ENCODE measurements at regions not wholly inside any gene's neighbourhood (a gene's known extent, or its start where the extent isn't known, plus 50 kb on each side); places are given as distances from the start of the nearest gene placed in this dataset.
"Not testable (repeated sequence)": the region's sequence is repeated elsewhere in the genome, so short reads cannot be mapped to it uniquely, and the experiment has no call there.

DNA sequence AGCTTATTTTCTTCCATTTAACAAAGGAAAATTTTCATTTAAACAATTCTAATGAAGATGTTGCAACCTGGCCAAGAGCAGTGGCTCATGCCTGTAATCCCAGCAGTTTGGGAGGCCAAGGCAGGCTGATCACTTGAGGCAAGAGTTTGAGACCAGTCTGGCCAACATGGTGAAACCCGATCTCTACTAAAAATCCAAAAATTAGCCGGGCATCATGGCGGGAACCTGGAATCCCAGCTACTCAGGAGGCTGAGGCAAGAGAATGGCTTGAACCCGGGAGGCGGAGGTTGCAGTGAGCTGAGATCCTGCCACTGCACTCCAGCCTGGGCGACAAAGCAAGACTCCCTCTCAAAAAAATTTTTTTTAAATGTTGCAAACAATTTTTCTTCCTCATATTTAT, 4748.8 kb upstream of the OR11H1 start:
- CTCF ChIA-PET, result not testable (repeated sequence)

DNA sequence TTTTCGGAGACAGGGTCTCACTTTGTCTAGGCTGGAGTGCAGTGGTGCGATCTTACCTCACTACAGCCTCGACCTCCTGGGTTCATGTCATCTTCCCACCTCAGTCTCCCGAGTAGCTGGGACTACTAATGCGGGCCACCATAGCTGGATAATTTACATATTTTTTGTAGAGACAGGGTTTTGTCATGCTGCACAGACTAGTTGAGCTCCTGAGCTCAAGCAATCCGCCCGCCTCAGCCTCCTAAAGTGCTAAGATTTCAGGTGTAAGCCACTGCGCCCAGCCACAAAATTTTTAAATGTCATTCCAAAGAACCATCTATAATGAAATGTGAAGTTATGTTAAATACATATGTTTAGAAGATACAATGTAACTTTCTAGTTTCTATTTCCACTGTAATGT, 4747.7 kb upstream of the OR11H1 start:
- TF ChIP-seq GABPA (IDR thresholded peaks at IDR 0.05; ENCODE audit: low read depth) (no peak), RAD21 (IDR thresholded peaks at IDR 0.05; ENCODE audit: low read length) (no peak), POLR2AphosphoS5 (IDR thresholded peaks at IDR 0.05; ENCODE audit: low read depth, low read length) (no peak), GATA2 (CRISPR knock-in tag; IDR thresholded peaks at IDR 0.05) (no peak)
- TF ChIP-seq, protein P1, sequence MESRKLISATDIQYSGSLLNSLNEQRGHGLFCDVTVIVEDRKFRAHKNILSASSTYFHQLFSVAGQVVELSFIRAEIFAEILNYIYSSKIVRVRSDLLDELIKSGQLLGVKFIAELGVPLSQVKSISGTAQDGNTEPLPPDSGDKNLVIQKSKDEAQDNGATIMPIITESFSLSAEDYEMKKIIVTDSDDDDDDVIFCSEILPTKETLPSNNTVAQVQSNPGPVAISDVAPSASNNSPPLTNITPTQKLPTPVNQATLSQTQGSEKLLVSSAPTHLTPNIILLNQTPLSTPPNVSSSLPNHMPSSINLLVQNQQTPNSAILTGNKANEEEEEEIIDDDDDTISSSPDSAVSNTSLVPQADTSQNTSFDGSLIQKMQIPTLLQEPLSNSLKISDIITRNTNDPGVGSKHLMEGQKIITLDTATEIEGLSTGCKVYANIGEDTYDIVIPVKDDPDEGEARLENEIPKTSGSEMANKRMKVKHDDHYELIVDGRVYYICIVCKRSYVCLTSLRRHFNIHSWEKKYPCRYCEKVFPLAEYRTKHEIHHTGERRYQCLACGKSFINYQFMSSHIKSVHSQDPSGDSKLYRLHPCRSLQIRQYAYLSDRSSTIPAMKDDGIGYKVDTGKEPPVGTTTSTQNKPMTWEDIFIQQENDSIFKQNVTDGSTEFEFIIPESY (IDR thresholded peaks at IDR 0.05; ENCODE audit: borderline replicate concordance, low read depth), result no peak
- TF ChIP-seq, protein P2, sequence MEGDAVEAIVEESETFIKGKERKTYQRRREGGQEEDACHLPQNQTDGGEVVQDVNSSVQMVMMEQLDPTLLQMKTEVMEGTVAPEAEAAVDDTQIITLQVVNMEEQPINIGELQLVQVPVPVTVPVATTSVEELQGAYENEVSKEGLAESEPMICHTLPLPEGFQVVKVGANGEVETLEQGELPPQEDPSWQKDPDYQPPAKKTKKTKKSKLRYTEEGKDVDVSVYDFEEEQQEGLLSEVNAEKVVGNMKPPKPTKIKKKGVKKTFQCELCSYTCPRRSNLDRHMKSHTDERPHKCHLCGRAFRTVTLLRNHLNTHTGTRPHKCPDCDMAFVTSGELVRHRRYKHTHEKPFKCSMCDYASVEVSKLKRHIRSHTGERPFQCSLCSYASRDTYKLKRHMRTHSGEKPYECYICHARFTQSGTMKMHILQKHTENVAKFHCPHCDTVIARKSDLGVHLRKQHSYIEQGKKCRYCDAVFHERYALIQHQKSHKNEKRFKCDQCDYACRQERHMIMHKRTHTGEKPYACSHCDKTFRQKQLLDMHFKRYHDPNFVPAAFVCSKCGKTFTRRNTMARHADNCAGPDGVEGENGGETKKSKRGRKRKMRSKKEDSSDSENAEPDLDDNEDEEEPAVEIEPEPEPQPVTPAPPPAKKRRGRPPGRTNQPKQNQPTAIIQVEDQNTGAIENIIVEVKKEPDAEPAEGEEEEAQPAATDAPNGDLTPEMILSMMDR (IDR thresholded peaks at IDR 0.05), result no peak
- WGBS (ENCODE audit: low lambda C conversion rate), result 5% methylated on average over 8 of the region's 8 CpGs
- no peaks in the 10 kb centered on the region for H4K20me1 ChIP-seq (ENCODE audit: insufficient read depth)
- H3F3A ChIP-seq (replicated peaks; ENCODE audit: insufficient read depth), result no peaks in the 10 kb centered on the region
- H3K9me2 ChIP-seq, result peaks cover 3% of the 10 kb centered on the region; the same call in 1 of the 2 replicates
- no peak overlapping the region for H3K4me3 ChIP-seq (ENCODE audit: low read depth in 2 of 2, low read length in 1 of 2)
- peaks cover 7% of the 10 kb centered on the region; the same call in 1 of the 2 replicates for H3K9me3 ChIP-seq
- H3K36me3 ChIP-seq (replicated peaks in 1 of 2; ENCODE audit: control insufficient read depth in 1 of 2, insufficient read depth in 2 of 2, low read length in 1 of 2), result no peaks in the 10 kb centered on the region
- no peaks in the 10 kb centered on the region for H3K27me3 ChIP-seq (ENCODE audit: insufficient read depth)
- H3K27ac ChIP-seq (ENCODE audit: low read depth in 2 of 2, low read length in 1 of 2), result no peak overlapping the region
- ChIA-PET POLR2A (no interaction called here), CTCF (no interaction called here)
- H3K4me1 ChIP-seq (ENCODE audit: control insufficient read depth in 1 of 2, insufficient read depth in 2 of 2, low read depth in 1 of 2, low read length in 1 of 2), result no peaks in the 10 kb centered on the region
- no peak overlapping the region for H3K4me2 ChIP-seq
- no peak overlapping the region for H2AFZ ChIP-seq (ENCODE audit: low read depth)
- no peak overlapping the region for H3K9ac ChIP-seq
- no peaks in the 10 kb centered on the region for H3K79me2 ChIP-seq (ENCODE audit: insufficient read depth)
- no peak for DNase-seq

More for the DNA sequence above, 4748.8 kb upstream of the OR11H1 start:
- POLR2A ChIA-PET; H3K9me3 ChIP-seq; H3K36me3 ChIP-seq (replicated peaks in 1 of 2; ENCODE audit: control insufficient read depth in 1 of 2, insufficient read depth in 2 of 2, low read length in 1 of 2); H3F3A ChIP-seq (replicated peaks; ENCODE audit: insufficient read depth); H3K79me2 ChIP-seq (ENCODE audit: insufficient read depth); H4K20me1 ChIP-seq (ENCODE audit: insufficient read depth); H3K9me2 ChIP-seq; H3K4me1 ChIP-seq (ENCODE audit: control insufficient read depth in 1 of 2, insufficient read depth in 2 of 2, low read depth in 1 of 2, low read length in 1 of 2); DNase-seq; H3K4me3 ChIP-seq (ENCODE audit: low read depth in 2 of 2, low read length in 1 of 2); H3K27ac ChIP-seq (ENCODE audit: low read depth in 2 of 2, low read length in 1 of 2); H3K4me2 ChIP-seq; H3K9ac ChIP-seq; H3K27me3 ChIP-seq (ENCODE audit: insufficient read depth); H2AFZ ChIP-seq (ENCODE audit: low read depth): not testable (repeated sequence)
- 2% methylated on average over 6 of the region's 6 CpGs for WGBS (ENCODE audit: low lambda C conversion rate)

DNA sequence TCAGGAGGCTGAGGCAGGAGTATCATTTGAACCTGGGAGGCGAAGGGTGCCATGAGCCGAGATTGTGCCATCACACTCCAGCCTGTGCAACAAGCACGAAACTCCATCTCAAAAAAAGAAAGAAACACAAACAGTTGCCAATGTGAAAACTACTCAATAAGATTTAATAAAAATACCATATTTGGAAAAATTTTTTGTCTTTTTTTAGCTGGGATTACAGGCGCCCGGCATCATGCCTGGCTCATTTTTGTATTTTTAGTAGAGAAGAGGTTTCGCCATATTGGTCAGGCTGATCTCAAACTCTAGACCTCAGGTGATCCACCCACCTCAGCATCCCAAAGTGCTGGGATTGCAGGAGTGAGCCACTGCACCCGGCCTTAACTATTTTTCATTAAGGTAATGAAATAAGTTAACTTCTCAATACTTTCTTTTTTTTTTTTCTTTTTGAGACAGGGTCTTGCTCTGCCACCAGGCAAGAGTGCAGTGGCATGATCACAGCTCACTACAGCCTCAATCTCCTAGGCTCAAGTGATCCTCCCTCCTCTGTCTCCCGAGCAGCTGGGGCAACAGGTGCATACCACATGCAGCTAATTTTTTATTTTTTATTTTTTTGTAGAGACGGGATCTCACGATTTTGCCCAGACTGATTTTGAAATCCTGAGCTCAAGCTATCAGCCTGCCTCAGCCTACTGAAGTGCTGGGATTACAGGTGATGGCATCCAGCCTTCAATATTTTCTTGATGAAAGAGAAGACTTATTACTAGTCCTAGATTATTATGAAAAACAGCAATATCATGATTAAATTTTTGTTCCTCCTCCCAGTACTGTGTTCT, 4746.2 kb upstream of the OR11H1 start:
- no peaks in the 10 kb centered on the region for H3K27me3 ChIP-seq (ENCODE audit: insufficient read depth)
- DNase-seq, result no peak
- H3K9me2 ChIP-seq, result peaks cover 3% of the 10 kb centered on the region; the same call in 1 of the 2 replicates
- H3K9me3 ChIP-seq, result peaks cover 7% of the 10 kb centered on the region; the same call in 1 of the 2 replicates
- no peaks in the 10 kb centered on the region for H3K36me3 ChIP-seq (replicated peaks in 1 of 2; ENCODE audit: control insufficient read depth in 1 of 2, insufficient read depth in 2 of 2, low read length in 1 of 2)
- TF ChIP-seq MEF2A (IDR thresholded peaks at IDR 0.05; ENCODE audit: borderline replicate concordance, low read depth) (no peak), RFX5 (IDR thresholded peaks at IDR 0.05; ENCODE audit: low read length) (no peak), GATA2 (CRISPR knock-in tag; IDR thresholded peaks at IDR 0.05) (no peak), EP300 (IDR thresholded peaks at IDR 0.05; ENCODE audit: borderline replicate concordance in 1 of 2, low read depth in 1 of 2, low read length in 1 of 2) (no peak), FOSL2 (IDR thresholded peaks at IDR 0.05; ENCODE audit: borderline replicate concordance, low read depth) (no peak), SIN3A (IDR thresholded peaks at IDR 0.05; ENCODE audit: borderline replicate concordance, low read depth, low read length) (no peak)
- TF ChIP-seq, protein P2 (IDR thresholded peaks at IDR 0.05), result no peak
- TF ChIP-seq, protein P1 (IDR thresholded peaks at IDR 0.05; ENCODE audit: borderline replicate concordance, low read depth), result no peak
- ChIA-PET CTCF (no interaction called here), POLR2A (no interaction called here)
- H2AFZ ChIP-seq (ENCODE audit: low read depth), result no peak overlapping the region
- no peak overlapping the region for H3K4me3 ChIP-seq (ENCODE audit: low read depth in 2 of 2, low read length in 1 of 2)
- H3K4me2 ChIP-seq, result no peak overlapping the region
- H3K4me1 ChIP-seq (ENCODE audit: control insufficient read depth in 1 of 2, insufficient read depth in 2 of 2, low read depth in 1 of 2, low read length in 1 of 2), result no peaks in the 10 kb centered on the region
- H3K27ac ChIP-seq (ENCODE audit: low read depth in 2 of 2, low read length in 1 of 2), result no peak overlapping the region
- WGBS (ENCODE audit: low lambda C conversion rate), result 4% methylated on average over 10 of the region's 10 CpGs
- no peaks in the 10 kb centered on the region for H3F3A ChIP-seq (replicated peaks; ENCODE audit: insufficient read depth)
- no peaks in the 10 kb centered on the region for H4K20me1 ChIP-seq (ENCODE audit: insufficient read depth)
- H3K79me2 ChIP-seq (ENCODE audit: insufficient read depth), result no peaks in the 10 kb centered on the region
- no peak overlapping the region for H3K9ac ChIP-seq

All from SK-N-SH (cell line).